ENCODE measurements at regions not wholly inside any gene's neighbourhood (a gene's known extent, or its start where the extent isn't known, plus 50 kb on each side); places are given as distances from the start of the nearest gene placed in this dataset.

- TF ChIP-seq EZH2phosphoT487 (IDR thresholded peaks at IDR 0.05; ENCODE audit: borderline replicate concordance, low read depth): no peak
- no peak for TF ChIP-seq CTCF (IDR thresholded peaks at IDR 0.05)
- no peak for TF ChIP-seq GATA2 (CRISPR knock-in tag; IDR thresholded peaks at IDR 0.05)
- no peak for TF ChIP-seq YY1 (IDR thresholded peaks at IDR 0.05; ENCODE audit: low read depth)
- TF ChIP-seq SMC3 (IDR thresholded peaks at IDR 0.05; ENCODE audit: low read depth, low read length): no peak
- no peak for TF ChIP-seq POLR2AphosphoS5 (IDR thresholded peaks at IDR 0.05; ENCODE audit: low read depth, low read length)
- TF ChIP-seq USF2 (IDR thresholded peaks at IDR 0.05; ENCODE audit: borderline replicate concordance, low read depth, low read length): no peak
- TF ChIP-seq MXI1 (IDR thresholded peaks at IDR 0.05; ENCODE audit: low read depth, low read length): no peak
- no peak for TF ChIP-seq SIN3A (IDR thresholded peaks at IDR 0.05; ENCODE audit: borderline replicate concordance, low read depth, low read length)
- TF ChIP-seq MEF2A (IDR thresholded peaks at IDR 0.05; ENCODE audit: borderline replicate concordance, low read depth): no peak
Observed at GRCh38 chr11:114982141-114982540, 303.8 kb downstream of the NXPE2 start.
